ENCODE measurements at regions not wholly inside any gene's neighbourhood (a gene's known extent, or its start where the extent isn't known, plus 50 kb on each side); places are given as distances from the start of the nearest gene placed in this dataset.

DNA sequence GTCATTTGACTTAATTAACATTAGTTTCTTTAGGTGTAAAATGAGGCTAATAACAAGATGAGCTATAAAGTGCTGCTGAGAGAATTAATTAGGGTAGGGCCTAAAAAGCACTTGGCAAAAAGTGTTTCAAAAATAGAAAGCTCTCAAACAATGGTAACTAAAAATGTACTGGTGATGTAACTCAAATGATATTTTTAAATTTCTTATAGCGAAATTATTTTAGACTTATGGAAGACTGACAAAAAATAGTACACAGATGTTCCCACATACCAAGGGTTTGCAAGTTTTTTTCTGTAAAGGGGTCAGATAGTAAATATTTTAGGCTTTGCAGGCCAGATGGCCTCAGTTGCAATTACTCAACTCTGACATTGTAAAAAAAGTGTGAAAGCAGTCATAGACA is 190.7 kb upstream of the UFL1 start:
- CTCF ChIA-PET, result no interaction called here
- Histone ChIP-seq H3K4me1 (ENCODE audit: control insufficient read depth, insufficient read depth, low read length) (no peaks in the 10 kb centered on the region), H3K4me3 (ENCODE audit: low read depth, low read length) (no peak overlapping the region), H3K27ac (ENCODE audit: extremely low read depth, low read depth, low read length) (no peak overlapping the region), H3K36me3 (ENCODE audit: control insufficient read depth in 2 of 2, insufficient read depth in 1 of 2, low read length in 2 of 2) (no peaks in the 10 kb centered on the region), H3K9me3 (ENCODE audit: control insufficient read depth, insufficient read depth, low read depth, low read length) (no peaks in the 10 kb centered on the region)
- POLR2A ChIA-PET, result no interaction called here
- TF ChIP-seq PRDM2 (tag by site-specific recombination; IDR thresholded peaks at IDR 0.05; ENCODE audit: borderline replicate concordance) (no peak), AEBP2 (tag by site-specific recombination; IDR thresholded peaks at IDR 0.05; ENCODE audit: borderline replicate concordance) (no peak), ZNF266 (tag by site-specific recombination; IDR thresholded peaks at IDR 0.05; ENCODE audit: low read depth) (no peak), REPIN1 (tag by site-specific recombination; IDR thresholded peaks at IDR 0.05; ENCODE audit: low read depth) (no peak), ZFP37 (tag by site-specific recombination; IDR thresholded peaks at IDR 0.05) (no peak), ZNF658 (tag by site-specific recombination; IDR thresholded peaks at IDR 0.05) (no peak), SP3 (tag by site-specific recombination; IDR thresholded peaks at IDR 0.05) (no peak), ZXDB (tag by site-specific recombination; IDR thresholded peaks at IDR 0.05) (no peak), KLF16 (tag by site-specific recombination; IDR thresholded peaks at IDR 0.05) (no peak), ZNF24 (tag by site-specific recombination; IDR thresholded peaks at IDR 0.05) (no peak), ZNF2 (tag by site-specific recombination; IDR thresholded peaks at IDR 0.05) (no peak), ZNF416 (tag by site-specific recombination; IDR thresholded peaks at IDR 0.05) (no peak), ZNF624 (tag by site-specific recombination; IDR thresholded peaks at IDR 0.05) (no peak), ZNF792 (tag by site-specific recombination; IDR thresholded peaks at IDR 0.05) (no peak)

GRCh38 chr6:96340164-96340563 is 181.4 kb upstream of the UFL1 start:
- no peaks in the 10 kb centered on the region for H3K9me3 ChIP-seq (ENCODE audit: control insufficient read depth, insufficient read depth, low read depth, low read length)
- no peaks in the 10 kb centered on the region for H3K4me1 ChIP-seq (ENCODE audit: control insufficient read depth, insufficient read depth, low read length)
- H3K4me3 ChIP-seq (ENCODE audit: low read depth, low read length), result no peak overlapping the region
- no peaks in the 10 kb centered on the region for H3K36me3 ChIP-seq (ENCODE audit: control insufficient read depth in 2 of 2, insufficient read depth in 1 of 2, low read length in 2 of 2)
- POLR2A ChIA-PET, result no interaction called here
- no peak overlapping the region for H3K27ac ChIP-seq (ENCODE audit: extremely low read depth, low read depth, low read length)
- CTCF ChIA-PET, result no interaction called here
- TF ChIP-seq PRDM2 (tag by site-specific recombination; IDR thresholded peaks at IDR 0.05; ENCODE audit: borderline replicate concordance) (no peak), ZNF23 (tag by site-specific recombination; IDR thresholded peaks at IDR 0.05; ENCODE audit: borderline replicate concordance) (no peak), YY1 (tag by site-specific recombination; IDR thresholded peaks at IDR 0.05) (no peak), ZNF391 (tag by site-specific recombination; IDR thresholded peaks at IDR 0.05; ENCODE audit: borderline replicate concordance, low read depth) (no peak), ZNF629 (tag by site-specific recombination; IDR thresholded peaks at IDR 0.05) (no peak), ZNF248 (tag by site-specific recombination; IDR thresholded peaks at IDR 0.05) (no peak), ZNF501 (tag by site-specific recombination; IDR thresholded peaks at IDR 0.05) (no peak), ZNF155 (tag by site-specific recombination; IDR thresholded peaks at IDR 0.05) (no peak), GLIS2 (tag by site-specific recombination; IDR thresholded peaks at IDR 0.05) (no peak)
- TF ChIP-seq, protein P1, sequence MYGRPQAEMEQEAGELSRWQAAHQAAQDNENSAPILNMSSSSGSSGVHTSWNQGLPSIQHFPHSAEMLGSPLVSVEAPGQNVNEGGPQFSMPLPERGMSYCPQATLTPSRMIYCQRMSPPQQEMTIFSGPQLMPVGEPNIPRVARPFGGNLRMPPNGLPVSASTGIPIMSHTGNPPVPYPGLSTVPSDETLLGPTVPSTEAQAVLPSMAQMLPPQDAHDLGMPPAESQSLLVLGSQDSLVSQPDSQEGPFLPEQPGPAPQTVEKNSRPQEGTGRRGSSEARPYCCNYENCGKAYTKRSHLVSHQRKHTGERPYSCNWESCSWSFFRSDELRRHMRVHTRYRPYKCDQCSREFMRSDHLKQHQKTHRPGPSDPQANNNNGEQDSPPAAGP (tag by site-specific recombination; IDR thresholded peaks at IDR 0.05), result no peak

Data from HEK293 (cell line).